ENCODE measurements at regions not wholly inside any gene's neighbourhood (a gene's known extent, or its start where the extent isn't known, plus 50 kb on each side); places are given as distances from the start of the nearest gene placed in this dataset.

DNA sequence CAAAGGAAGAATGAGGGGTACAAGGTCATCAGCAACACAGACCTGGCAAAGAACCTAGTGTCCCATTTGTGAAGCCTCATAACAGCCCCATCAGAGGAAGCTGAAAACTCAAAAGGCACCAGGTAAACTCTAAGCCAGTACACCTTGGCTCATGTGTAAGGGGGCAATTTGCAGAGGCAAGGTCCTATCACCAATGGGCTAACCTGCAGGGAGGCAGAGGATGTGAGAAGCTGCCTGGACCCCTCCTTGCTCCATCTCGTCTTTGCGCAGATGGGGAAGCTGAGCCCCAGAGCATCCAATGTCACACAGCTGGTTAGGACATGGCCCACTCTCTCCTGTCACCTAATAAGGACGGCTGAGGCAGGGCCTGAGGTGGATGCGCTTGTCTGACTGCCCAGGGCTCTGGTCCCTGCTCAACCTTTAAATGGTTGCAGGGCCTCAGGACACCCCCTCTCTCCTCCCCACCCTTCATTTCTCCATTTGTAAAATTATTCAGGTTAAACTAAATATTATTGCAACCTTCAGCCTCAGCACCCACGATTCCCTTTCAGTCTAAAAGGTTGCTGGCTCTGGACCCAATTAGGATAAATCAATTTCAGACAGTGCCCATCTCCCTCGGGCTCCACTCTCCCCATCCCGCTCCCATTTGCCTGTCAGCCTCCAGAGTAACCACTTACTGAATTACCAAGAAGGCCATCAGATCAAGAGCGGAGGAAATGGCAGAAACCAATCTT, 135.3 kb downstream of the OAT start:
- DNase-seq (ENCODE audit: low read depth), result no peak
- TF ChIP-seq, protein P1, sequence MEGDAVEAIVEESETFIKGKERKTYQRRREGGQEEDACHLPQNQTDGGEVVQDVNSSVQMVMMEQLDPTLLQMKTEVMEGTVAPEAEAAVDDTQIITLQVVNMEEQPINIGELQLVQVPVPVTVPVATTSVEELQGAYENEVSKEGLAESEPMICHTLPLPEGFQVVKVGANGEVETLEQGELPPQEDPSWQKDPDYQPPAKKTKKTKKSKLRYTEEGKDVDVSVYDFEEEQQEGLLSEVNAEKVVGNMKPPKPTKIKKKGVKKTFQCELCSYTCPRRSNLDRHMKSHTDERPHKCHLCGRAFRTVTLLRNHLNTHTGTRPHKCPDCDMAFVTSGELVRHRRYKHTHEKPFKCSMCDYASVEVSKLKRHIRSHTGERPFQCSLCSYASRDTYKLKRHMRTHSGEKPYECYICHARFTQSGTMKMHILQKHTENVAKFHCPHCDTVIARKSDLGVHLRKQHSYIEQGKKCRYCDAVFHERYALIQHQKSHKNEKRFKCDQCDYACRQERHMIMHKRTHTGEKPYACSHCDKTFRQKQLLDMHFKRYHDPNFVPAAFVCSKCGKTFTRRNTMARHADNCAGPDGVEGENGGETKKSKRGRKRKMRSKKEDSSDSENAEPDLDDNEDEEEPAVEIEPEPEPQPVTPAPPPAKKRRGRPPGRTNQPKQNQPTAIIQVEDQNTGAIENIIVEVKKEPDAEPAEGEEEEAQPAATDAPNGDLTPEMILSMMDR (IDR thresholded peaks at IDR 0.05; ENCODE audit: insufficient read depth, low read depth, low read length), result no peak
- no peak overlapping the region for H3K4me3 ChIP-seq (ENCODE audit: low read depth, low read length)

DNA sequence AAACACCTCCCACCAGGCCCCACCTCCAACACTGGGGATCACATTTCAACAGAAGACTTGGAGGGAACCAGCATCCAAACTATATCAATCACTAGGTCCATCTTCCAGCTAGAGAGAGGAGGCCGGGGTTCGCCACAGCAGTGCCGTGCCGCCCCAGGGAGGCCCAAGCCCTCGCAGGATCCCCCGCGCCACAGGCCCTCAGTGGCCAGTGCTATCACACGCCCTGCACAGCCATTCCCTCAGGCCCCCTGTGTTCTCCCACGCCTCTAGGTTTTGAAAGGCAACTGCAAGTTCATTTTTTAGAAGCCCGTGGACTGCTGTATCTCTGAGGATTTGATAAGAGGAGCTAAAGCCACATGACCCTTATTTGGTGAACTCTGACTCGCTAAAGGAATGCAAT, 136.4 kb downstream of the OAT start:
- TF ChIP-seq, protein P1 (IDR thresholded peaks at IDR 0.05; ENCODE audit: insufficient read depth, low read depth, low read length), result no peak
- no peak overlapping the region for H3K4me3 ChIP-seq (ENCODE audit: low read depth, low read length)
- no peak for DNase-seq (ENCODE audit: low read depth)

DNA sequence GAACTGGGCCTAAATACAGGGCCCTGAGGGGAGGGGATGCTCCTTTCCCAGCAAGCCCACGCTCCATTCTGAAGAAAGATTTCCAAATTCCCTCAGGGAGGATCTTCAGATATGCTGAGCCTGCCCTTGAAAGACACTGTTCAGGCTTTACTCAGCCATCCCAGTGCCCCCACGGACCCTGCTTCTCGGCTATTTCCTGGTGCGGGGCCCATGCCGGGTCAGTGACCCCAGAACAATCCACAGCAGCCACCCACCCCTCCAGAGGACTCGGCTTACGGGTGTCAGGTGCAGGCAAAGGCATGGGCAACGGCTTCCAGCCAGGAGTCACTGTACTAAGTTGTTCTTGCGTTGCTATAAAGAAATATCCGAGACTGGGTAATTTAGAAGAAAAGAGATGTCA, 137.1 kb downstream of the OAT start:
- DNase-seq (ENCODE audit: low read depth), result no peak
- H3K4me3 ChIP-seq (ENCODE audit: low read depth, low read length), result no peak overlapping the region
- TF ChIP-seq, protein P1 (IDR thresholded peaks at IDR 0.05; ENCODE audit: insufficient read depth, low read depth, low read length), result no peak

DNA sequence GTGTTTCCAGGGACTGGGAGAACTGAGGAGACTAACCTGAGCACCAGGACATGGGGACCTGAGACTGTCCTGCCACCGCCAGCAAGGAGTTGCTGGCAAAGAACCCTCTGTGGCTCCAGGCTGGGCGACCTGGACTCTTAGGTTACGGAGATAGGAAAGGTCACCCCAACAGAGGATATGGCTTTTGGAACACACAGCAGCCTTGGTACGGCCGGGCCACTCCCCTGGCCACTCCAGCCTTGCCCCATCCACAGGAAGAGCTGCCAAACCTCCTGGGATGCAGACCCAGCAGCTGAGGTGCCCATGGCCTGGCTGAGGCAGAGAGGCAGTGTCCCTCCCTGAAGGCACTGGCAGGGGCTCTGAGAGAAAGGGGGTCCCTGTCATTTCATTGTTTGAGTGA, 137.8 kb downstream of the OAT start:
- TF ChIP-seq, protein P1 (IDR thresholded peaks at IDR 0.05; ENCODE audit: insufficient read depth, low read depth, low read length), result no peak
- no peak overlapping the region for H3K4me3 ChIP-seq (ENCODE audit: low read depth, low read length)
- no peak for DNase-seq (ENCODE audit: low read depth)

- DNase-seq (ENCODE audit: low read depth), result no peak
- TF ChIP-seq, protein P1 (IDR thresholded peaks at IDR 0.05; ENCODE audit: insufficient read depth, low read depth, low read length), result no peak
These were observed 138.8 kb downstream of the OAT start for GRCh38 chr10:124279882-124280281.

DNA sequence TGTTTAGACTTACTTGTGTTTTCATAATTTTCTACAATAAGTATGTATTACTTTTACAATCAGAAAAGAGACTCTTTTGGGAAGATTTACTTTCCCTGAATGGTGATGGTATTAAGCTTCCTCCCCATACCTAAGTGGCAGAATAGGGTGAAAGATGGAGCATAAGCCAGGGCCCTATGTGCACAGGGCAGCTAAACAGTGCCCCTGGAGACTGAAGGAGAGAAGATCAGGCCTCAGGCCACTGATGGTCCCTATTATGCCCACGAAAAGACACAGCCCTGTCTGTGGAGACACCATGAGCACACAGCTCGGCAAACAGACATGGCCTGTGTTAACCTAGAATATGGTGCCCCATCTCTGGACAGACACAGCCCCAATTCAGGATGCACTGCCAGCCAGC, 139.4 kb downstream of the OAT start:
- TF ChIP-seq, protein P1 (IDR thresholded peaks at IDR 0.05; ENCODE audit: insufficient read depth, low read depth, low read length), result no peak
- no peak overlapping the region for H3K4me3 ChIP-seq (ENCODE audit: low read depth, low read length)
- no peak for DNase-seq (ENCODE audit: low read depth)

More at GRCh38 chr10:124279882-124280281, 138.8 kb downstream of the OAT start:
- no peak overlapping the region for H3K4me3 ChIP-seq (ENCODE audit: low read depth, low read length)

DNA sequence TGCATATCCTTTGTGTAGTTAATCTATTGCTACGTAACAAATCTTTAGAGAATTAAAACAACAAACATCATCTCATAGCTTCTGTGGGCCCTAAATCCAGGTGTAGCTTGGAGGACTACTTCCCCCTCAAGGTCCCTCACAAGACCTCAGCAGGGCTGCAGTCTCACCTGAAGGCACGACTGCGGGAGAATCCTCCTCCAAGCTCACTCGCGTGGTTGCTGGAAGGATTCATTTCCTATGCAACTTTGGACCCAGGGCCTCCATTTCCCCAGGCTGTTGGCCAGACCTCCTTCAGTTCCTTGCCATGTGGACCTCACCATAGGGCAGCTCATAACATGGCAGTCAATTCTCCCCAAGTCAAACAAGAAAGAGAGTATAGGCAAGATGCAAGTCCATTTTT, 140.4 kb downstream of the OAT start:
- H3K4me3 ChIP-seq (ENCODE audit: low read depth, low read length), result no peak overlapping the region
- TF ChIP-seq, protein P1 (IDR thresholded peaks at IDR 0.05; ENCODE audit: insufficient read depth, low read depth, low read length), result no peak
- no peak for DNase-seq (ENCODE audit: low read depth)

Measured in fibroblast of villous mesenchyme (primary cell).